GM12864 (cell line): ENCODE measurements at regions not wholly inside any gene's neighbourhood (a gene's known extent, or its start where the extent isn't known, plus 50 kb on each side); places are given as distances from the start of the nearest gene placed in this dataset.
"Not testable (repeated sequence)": the region's sequence is repeated elsewhere in the genome, so short reads cannot be mapped to it uniquely, and the experiment has no call there.

Source experiments
- DNase-seq: peaks from one replicate; pipeline ENCODE4 v3.0.0-alpha.2; 2011; ENCODE audit warnings: low read depth
- H3K4me3 ChIP-seq: 2 replicates; pipeline ENCODE4 v1.5.1; 2011; ENCODE audit warnings: mild to moderate bottlenecking, low read depth, low read length, control low read depth
- CTCF ChIP-seq: IDR thresholded peaks from 2 replicates; pipeline ENCODE4 v1.5.1; 2011; ENCODE audit warnings: low read depth, mild to moderate bottlenecking, moderate library complexity, low read length, control low read depth, inconsistent platforms; ENCODE audit errors: missing control alignments

GRCh38 chr2:63723709-63724108 lies 118.0 kb upstream of the UGP2 start:
- TF ChIP-seq CTCF, result no peak
- no peak overlapping the region for H3K4me3 ChIP-seq
- no peak for DNase-seq

GRCh38 chr2:63725212-63725611 lies 116.5 kb upstream of the UGP2 start:
- not testable (repeated sequence) for DNase-seq, H3K4me3 ChIP-seq

GRCh38 chr2:63729362-63729761 lies 112.3 kb upstream of the UGP2 start:
- TF ChIP-seq CTCF, result no peak
- DNase-seq, result no peak

GRCh38 chr2:63729831-63730230 lies 111.9 kb upstream of the UGP2 start:
- H3K4me3 ChIP-seq, result no peak overlapping the region
- no peak for TF ChIP-seq CTCF
- DNase-seq, result no peak

More at GRCh38 chr2:63729362-63729761, 112.3 kb upstream of the UGP2 start:
- no peak overlapping the region for H3K4me3 ChIP-seq

GRCh38 chr2:63734510-63734909 lies 107.2 kb upstream of the UGP2 start:
- H3K4me3 ChIP-seq, result no peak overlapping the region
- no peak for TF ChIP-seq CTCF
- no peak for DNase-seq

- DNase-seq, result no peak
- TF ChIP-seq CTCF, result no peak
- no peak overlapping the region for H3K4me3 ChIP-seq
Measured at GRCh38 chr2:63735263-63735662, 106.4 kb upstream of the UGP2 start.

GRCh38 chr2:63735931-63736330 lies 105.8 kb upstream of the UGP2 start:
- no peak overlapping the region for H3K4me3 ChIP-seq
- DNase-seq, result no peak
- TF ChIP-seq CTCF, result no peak

- DNase-seq, result no peak
- TF ChIP-seq CTCF, result no peak
- H3K4me3 ChIP-seq, result no peak overlapping the region
Measured at GRCh38 chr2:63736354-63736753, 105.3 kb upstream of the UGP2 start.
